HG02852 (cell line): ENCODE measurements at regions not wholly inside any gene's neighbourhood (a gene's known extent, or its start where the extent isn't known, plus 50 kb on each side); places are given as distances from the start of the nearest gene placed in this dataset.
"Not testable (repeated sequence)": the region's sequence is repeated elsewhere in the genome, so short reads cannot be mapped to it uniquely, and the experiment has no call there.

ENCODE experiments used
- ATAC-seq: cut with Tn5 transposase; IDR thresholded peaks from one replicate; pipeline ENCODE4 v1.9.1; 2021; ENCODE audit warnings: mild to moderate bottlenecking, moderate library complexity; ENCODE audit not compliant: unreplicated experiment

- ATAC-seq, result no peak
These were observed 120.2 kb downstream of the QRSL1 start for GRCh38 chr6:106749609-106750008.

- no peak for ATAC-seq
These were observed 119.3 kb downstream of the QRSL1 start for GRCh38 chr6:106748547-106749207.

- ATAC-seq, result no peak
These were observed 117.8 kb downstream of the QRSL1 start for GRCh38 chr6:106747139-106747538.

DNA sequence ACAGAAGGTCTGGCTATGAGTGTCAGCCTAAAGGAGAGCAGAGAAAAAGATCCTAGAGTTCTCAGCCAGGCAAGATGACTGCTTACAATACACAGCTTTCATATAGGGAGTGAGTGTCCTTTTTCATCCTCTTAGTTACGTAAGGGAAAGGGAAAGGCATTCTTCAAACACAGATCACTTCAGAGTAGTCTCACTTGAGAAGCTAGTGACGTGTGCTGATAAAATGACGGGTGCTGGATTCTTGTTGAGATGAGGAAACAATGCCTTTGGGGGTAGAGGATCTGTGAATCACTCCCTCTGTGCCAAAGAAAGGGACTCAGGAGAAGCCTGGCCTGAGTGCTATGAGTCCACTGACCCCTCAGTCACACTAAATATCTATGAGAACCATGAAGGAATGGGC lies 117.3 kb downstream of the QRSL1 start:
- no peak for ATAC-seq

- no peak for ATAC-seq
These were observed 116.6 kb downstream of the QRSL1 start for GRCh38 chr6:106745824-106746582.

GRCh38 chr6:106745197-106745770 lies 115.9 kb downstream of the QRSL1 start:
- ATAC-seq, result no peak

DNA sequence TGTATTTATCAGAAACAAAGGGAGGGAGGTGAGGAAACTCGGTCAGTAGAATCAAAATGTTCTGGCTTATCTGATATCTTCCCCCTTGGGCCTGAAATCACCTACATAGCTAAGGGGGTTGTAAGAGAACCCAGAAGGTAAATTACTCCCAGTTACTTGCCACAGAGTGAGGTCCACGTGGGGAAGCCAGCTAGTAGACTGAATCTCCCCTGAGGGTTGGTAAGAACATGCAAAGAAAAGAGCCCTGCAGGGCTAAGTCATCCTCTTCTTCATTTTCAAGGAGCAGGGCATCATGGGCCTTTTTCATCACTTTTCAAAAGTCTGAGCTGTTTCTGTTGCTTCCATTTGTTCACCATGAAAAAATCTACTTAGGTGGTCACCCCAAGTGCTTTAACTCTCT lies 115.4 kb downstream of the QRSL1 start:
- ATAC-seq, result no peak

DNA sequence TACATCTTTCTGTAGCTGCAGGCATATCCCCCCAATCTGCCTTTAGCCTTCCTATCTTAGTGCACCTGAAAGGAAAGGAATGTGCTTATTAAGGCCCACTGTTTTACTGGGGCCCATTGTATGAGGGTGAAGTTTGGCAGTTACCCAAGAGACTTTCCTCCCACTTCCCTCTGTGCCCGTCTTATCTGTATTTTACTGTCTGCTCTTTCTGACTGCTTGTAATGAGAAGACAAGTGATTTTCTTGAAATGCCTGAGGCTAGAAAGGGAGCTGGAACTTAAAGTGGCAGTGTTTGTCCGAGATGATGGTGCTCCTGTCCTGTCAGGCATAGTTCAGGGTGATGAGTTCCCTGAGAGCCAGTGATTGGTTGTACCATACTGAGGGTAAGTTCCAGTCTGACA lies 114.7 kb downstream of the QRSL1 start:
- ATAC-seq, result not testable (repeated sequence)

GRCh38 chr6:106743612-106744011 lies 114.2 kb downstream of the QRSL1 start:
- no peak for ATAC-seq

DNA sequence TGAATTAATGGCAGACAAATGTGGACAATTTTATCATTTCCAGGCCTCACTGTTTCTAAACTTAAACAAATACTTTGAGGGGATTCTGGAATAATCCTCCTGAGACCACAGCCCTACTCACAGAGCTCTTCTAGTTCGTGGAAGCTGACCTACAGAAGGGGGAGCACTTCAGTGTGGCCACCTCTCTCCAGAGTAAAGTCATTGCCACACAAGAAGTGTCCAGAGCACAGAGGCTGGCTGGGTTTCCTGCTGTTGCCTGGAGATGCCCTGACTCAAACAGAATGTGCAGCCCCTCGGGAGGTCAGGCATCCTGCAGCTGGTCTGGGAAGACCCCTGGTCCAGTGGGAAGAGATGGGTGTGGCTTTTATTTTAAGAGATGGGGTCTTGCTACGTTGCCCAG lies 110.9 kb downstream of the QRSL1 start:
- ATAC-seq, result no peak

GRCh38 chr6:106739387-106739786 lies 110.0 kb downstream of the QRSL1 start:
- ATAC-seq, result no peak

DNA sequence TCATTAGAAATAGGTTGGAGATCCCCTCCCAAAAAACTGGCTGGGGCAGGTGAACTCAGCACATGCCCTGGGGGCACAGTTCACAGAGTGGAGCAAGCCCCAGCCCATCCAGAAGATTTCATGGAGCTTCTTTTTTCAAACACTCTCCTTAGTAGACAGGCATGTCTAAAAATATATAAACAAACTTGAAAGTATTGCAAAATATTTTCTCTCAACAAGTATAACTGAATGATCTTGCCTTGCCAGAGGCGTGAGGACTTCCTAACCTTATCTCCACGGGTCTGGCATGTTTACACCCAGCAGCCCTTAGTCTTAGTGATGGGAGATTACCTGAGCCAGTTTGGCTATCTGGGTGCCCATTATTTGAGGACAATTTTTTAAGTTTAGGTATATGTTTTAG lies 107.1 kb downstream of the QRSL1 start:
- ATAC-seq, result no peak

DNA sequence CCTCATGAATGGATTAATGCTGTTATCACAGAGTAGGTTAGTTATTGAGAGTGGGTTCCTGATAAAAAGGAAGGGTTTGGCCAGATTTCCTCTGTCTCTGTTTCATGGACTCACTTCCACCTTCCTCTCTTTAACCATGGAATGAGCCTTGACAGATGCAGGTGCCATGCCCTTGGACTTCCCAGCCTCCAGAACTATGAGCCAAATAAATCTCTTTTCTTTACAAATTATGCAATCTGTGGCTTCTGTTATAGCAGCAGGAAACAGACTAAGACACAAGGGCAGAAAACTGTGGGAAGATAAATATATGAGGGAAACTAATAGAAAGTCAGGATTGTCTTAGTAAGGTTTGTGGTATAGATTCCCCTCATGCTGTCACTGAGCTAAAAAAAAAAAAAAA lies 106.5 kb downstream of the QRSL1 start:
- no peak for ATAC-seq

DNA sequence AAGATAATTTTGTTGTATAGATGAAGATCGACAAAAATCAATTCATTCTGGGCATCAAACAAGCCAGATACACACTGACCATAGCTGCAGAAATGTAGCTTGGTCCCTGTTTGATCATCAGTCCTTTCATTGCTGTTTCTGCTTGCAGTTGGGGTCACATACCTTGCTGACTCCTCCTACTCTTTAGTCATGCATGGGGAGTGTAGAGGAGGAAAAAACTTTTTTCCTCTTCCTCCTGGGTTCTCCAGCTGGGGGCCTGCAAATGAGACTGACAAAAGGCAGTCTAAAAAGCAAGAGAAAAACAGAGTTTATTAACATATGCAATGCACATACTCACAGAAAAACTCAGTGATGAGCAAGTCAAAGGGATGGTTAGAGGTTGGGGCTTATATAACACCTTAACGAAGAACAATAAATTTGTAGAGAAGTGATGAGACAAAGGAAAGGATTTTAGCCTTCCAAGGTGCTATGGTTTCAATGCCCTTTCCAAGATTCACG lies 105.8 kb downstream of the QRSL1 start:
- ATAC-seq, result no peak

GRCh38 chr6:106733386-106733785 lies 104.0 kb downstream of the QRSL1 start:
- ATAC-seq, result no peak

GRCh38 chr6:106732376-106732940 lies 103.1 kb downstream of the QRSL1 start:
- no peak for ATAC-seq

GRCh38 chr6:106731843-106732160 lies 102.4 kb downstream of the QRSL1 start:
- ATAC-seq, result no peak

DNA sequence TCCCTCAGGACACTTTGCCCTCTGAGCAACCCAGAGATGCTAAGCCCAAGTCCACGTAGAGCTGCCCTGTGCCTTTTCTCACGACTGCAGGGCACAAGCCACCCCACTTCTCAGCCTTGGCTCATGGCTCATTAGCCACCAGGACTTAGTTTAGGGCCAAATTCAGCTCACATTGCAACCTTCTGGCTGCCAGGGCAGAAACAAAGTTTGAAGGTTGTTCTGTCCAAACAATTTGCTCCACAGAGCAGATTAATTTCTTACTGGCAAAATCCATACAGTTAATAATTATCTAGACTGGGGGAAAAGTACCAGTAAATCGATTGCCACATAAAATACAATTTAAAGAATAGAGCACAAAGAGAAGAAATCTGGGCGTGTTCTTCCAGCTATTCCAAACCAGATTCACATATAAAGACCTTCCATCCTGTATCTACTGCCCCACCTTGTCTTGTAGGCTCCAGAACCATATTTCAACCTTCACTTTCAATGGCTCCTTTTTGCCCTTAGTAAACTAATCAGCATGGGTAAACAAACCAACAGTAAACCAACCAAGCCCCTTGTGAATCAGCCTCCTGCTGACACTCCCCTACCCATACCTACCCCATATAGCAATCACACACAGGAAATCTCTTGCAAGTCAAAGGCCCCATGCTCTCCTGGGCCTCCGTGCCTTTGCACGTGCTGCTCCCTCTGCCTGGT lies 101.9 kb downstream of the QRSL1 start:
- no peak for ATAC-seq

DNA sequence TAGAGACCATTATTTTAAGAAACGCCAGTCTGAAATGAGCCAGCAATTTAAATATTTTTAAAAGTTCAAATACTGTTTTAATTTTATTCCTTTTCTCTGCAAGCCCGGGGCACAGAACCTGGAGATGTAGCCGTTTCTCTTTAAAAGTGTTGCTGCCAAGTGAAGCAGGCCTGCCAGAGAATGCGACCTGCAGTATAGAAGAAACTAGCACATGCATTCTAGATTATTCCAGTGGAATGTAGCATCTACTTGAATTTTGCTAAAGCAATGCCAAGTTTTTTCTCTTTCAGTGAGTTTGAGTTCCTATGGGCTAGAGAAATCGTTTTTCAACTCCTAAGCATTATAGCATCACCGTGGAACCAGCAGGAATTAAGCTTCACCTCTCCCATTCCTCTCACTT lies 101.3 kb downstream of the QRSL1 start:
- ATAC-seq, result no peak

GRCh38 chr6:106730264-106730663 lies 100.9 kb downstream of the QRSL1 start:
- ATAC-seq, result no peak

DNA sequence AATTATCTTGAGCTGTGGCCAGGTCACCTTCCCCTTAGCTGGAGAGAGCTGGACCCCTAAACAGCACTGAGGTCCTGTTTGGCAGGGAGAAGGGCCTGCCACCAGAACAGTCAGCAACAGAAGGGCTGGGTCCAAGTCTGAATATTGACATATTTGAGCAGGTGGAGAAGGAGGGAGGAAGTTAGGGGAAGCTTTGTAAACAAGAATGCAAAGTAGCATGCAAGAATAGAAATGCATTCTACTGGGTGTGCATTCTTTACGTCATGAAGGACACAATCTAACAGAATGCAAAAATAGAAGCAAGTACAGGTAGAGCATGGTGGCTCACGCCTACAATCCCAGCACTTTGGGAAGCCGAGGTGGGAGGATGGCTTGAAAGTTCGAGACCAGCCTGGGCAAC lies 100.5 kb downstream of the QRSL1 start:
- ATAC-seq, result no peak
